IMR-90 (cell line): ENCODE measurements at regions not wholly inside any gene's neighbourhood (a gene's known extent, or its start where the extent isn't known, plus 50 kb on each side); places are given as distances from the start of the nearest gene placed in this dataset.

ENCODE experiments used
- ATAC-seq: fragments of 200-7000 bp; cut with Tn5 transposase; 2 replicates; pipeline ENCODE4 v1.9.1; 2020; ENCODE audit warnings: low read depth, mild to moderate bottlenecking, moderate library complexity
- BruUV-seq: library from RNA; stranded (reverse); fragments of 400-500 nt; replicated peaks from 2 replicates; lab custom pipeline; 2021; lab: Mats Ljungman, UMichigan
- CTCF ChIA-PET: fragments of 300-600 bp; formaldehyde crosslinking; extraction: SDS; loops from one replicate; lab custom pipeline; 2021; ENCODE audit warnings: antibody characterized with exemption; lab: Yijun Ruan, JAX
- POLR2A ChIA-PET: fragments of 300-600 bp; sonication (Branson Sonifier 250); formaldehyde crosslinking; loops from one replicate; lab custom pipeline; 2022; ENCODE audit warnings: antibody characterized with exemption; ENCODE audit not compliant: unreplicated experiment; lab: Charles Lee
- DNase-seq: peaks from one replicate; pipeline ENCODE4 v3.0.0; 2013
- H2AFZ ChIP-seq: replicated peaks from 2 replicates; pipeline ENCODE3; 2013; ENCODE audit warnings: low read length, mild to moderate bottlenecking; ENCODE audit not compliant: poor library complexity
- H2AK5ac ChIP-seq: 2 replicates; pipeline ENCODE4 v1.6.1; 2013; ENCODE audit warnings: low read depth, low read length, inconsistent platforms
- H2AK9ac ChIP-seq: replicated peaks from 2 replicates; pipeline ENCODE3; 2013; ENCODE audit warnings: mild to moderate bottlenecking, low read depth, low read length, moderate library complexity; ENCODE audit not compliant: poor library complexity
- H2BK120ac ChIP-seq: 2 replicates; pipeline ENCODE4 v1.6.1; 2013; ENCODE audit warnings: low read depth, low read length, inconsistent platforms
- H2BK15ac ChIP-seq: 3 replicates; pipeline ENCODE4 v1.6.1; 2013; ENCODE audit warnings: low read depth, low read length, inconsistent platforms
- H2BK20ac ChIP-seq: 2 replicates; pipeline ENCODE4 v1.6.1; 2013; ENCODE audit warnings: low read depth, mild to moderate bottlenecking, inconsistent platforms, low read length, moderate library complexity
- H2BK5ac ChIP-seq: 2 replicates; pipeline ENCODE4 v1.6.1; 2013; ENCODE audit warnings: mild to moderate bottlenecking, low read depth, low read length, inconsistent platforms; ENCODE audit not compliant: poor library complexity, severe bottlenecking
- H3K14ac ChIP-seq: replicated peaks from 2 replicates; pipeline ENCODE4 v1.6.1; 2013; ENCODE audit warnings: low read depth, low read length, inconsistent platforms
- H3K18ac ChIP-seq: 2 replicates; pipeline ENCODE4 v1.6.1; 2013; ENCODE audit warnings: low read depth, low read length, control low read depth
- H3K23ac ChIP-seq: 2 replicates; pipeline ENCODE4 v1.6.1; 2013; ENCODE audit warnings: low read depth, low read length, inconsistent platforms
- H3K27ac ChIP-seq: 2 replicates; pipeline ENCODE4 v1.5.1; 2013; ENCODE audit warnings: mild to moderate bottlenecking, control low read depth, low read length; ENCODE audit not compliant: insufficient read depth
- H3K27me3 ChIP-seq: 2 replicates; pipeline ENCODE4 v1.6.1; 2013; ENCODE audit warnings: low read length; ENCODE audit not compliant: control insufficient read depth, insufficient read depth
- H3K36me3 ChIP-seq: 2 replicates; pipeline ENCODE4 v1.6.1; 2013; ENCODE audit warnings: low read length, mixed read lengths; ENCODE audit not compliant: control insufficient read depth, insufficient read depth
- H3K4ac ChIP-seq: 2 replicates; pipeline ENCODE4 v1.6.1; 2013; ENCODE audit warnings: low read depth, low read length, inconsistent platforms
- H3K4me1 ChIP-seq: 2 replicates; pipeline ENCODE4 v1.6.1; 2013; ENCODE audit warnings: low read length, mixed read lengths; ENCODE audit not compliant: control insufficient read depth, insufficient read depth
- H3K4me2 ChIP-seq: 2 replicates; pipeline ENCODE4 v1.6.1; 2013; ENCODE audit warnings: low read depth, mild to moderate bottlenecking, control low read depth, low read length, moderate library complexity
- H3K4me3 ChIP-seq: 2 replicates; pipeline ENCODE4 v1.5.1; 2013; ENCODE audit warnings: low read depth, mild to moderate bottlenecking, control low read depth, low read length, moderate library complexity; ENCODE audit not compliant: insufficient read depth
- H3K56ac ChIP-seq: 2 replicates; pipeline ENCODE4 v1.6.1; 2013; ENCODE audit warnings: low read length, inconsistent platforms; ENCODE audit not compliant: insufficient read depth; ENCODE audit errors: extremely low read depth
- H3K79me1 ChIP-seq, 2 experiments: 2 replicates each; pipeline ENCODE4 v1.6.1; 2013; ENCODE audit warnings: low read length in 2 of 2, inconsistent platforms in 1 of 2, low read depth in 1 of 2
- H3K9ac ChIP-seq: 2 replicates; pipeline ENCODE4 v1.6.1; 2013; ENCODE audit warnings: low read depth, low read length, control low read depth
- H3K9me1 ChIP-seq: 2 replicates; pipeline ENCODE4 v1.6.1; 2013; ENCODE audit warnings: low read length, inconsistent platforms; ENCODE audit not compliant: insufficient read depth
- H3K9me3 ChIP-seq: 2 replicates; pipeline ENCODE4 v1.6.1; 2013; ENCODE audit warnings: low read length; ENCODE audit not compliant: control insufficient read depth, insufficient read depth
- H4K20me1 ChIP-seq: 2 replicates; pipeline ENCODE4 v1.6.1; 2013; ENCODE audit warnings: low read length, inconsistent platforms; ENCODE audit not compliant: insufficient read depth
- H4K5ac ChIP-seq: 2 replicates; pipeline ENCODE4 v1.6.1; 2013; ENCODE audit warnings: mild to moderate bottlenecking, low read depth, low read length, control low read depth
- H4K8ac ChIP-seq, 2 experiments: 2 replicates each; pipeline ENCODE4 v1.6.1; 2013; ENCODE audit warnings: low read depth in 2 of 2, low read length in 2 of 2, control low read depth in 1 of 2, inconsistent platforms in 1 of 2
- H4K91ac ChIP-seq: 2 replicates; pipeline ENCODE4 v1.6.1; 2013; ENCODE audit warnings: low read depth, low read length, inconsistent platforms; ENCODE audit not compliant: insufficient read depth
- BHLHE40 ChIP-seq: fragments of 150-350 bp; IDR thresholded peaks from 2 replicates; pipeline ENCODE4 v1.6.1; 2016; ENCODE audit warnings: mild to moderate bottlenecking, low read depth, low read length
- CEBPB ChIP-seq: IDR thresholded peaks from 2 replicates; pipeline ENCODE4 v1.6.1; 2012; ENCODE audit warnings: low read depth, low read length, improper control_type of control experiment
- CTCF ChIP-seq: conservative IDR thresholded peaks from 2 replicates; pipeline ENCODE4 v1.5.1; 2012; ENCODE audit warnings: mild to moderate bottlenecking, low read depth, low read length, improper control_type of control experiment
- ELK1 ChIP-seq: fragments of 150-350 bp; IDR thresholded peaks from 2 replicates; pipeline ENCODE4 v1.6.1; 2016; ENCODE audit warnings: low read depth, mild to moderate bottlenecking, low read length, moderate library complexity, borderline replicate concordance
- FOS ChIP-seq: fragments of 150-350 bp; IDR thresholded peaks from 2 replicates; pipeline ENCODE4 v1.6.1; 2016; ENCODE audit warnings: low read depth, low read length
- MAFK ChIP-seq: IDR thresholded peaks from 2 replicates; pipeline ENCODE4 v1.6.1; 2012; ENCODE audit warnings: low read depth, low read length, improper control_type of control experiment
- MXI1 ChIP-seq: IDR thresholded peaks from 2 replicates; pipeline ENCODE4 v1.6.1; 2012; ENCODE audit warnings: low read depth, mild to moderate bottlenecking, low read length, moderate library complexity, borderline replicate concordance
- POLR2A ChIP-seq: IDR thresholded peaks from 2 replicates; pipeline ENCODE4 v1.6.1; 2012; ENCODE audit warnings: mild to moderate bottlenecking, low read depth, low read length
- RAD21 ChIP-seq: IDR thresholded peaks from 2 replicates; pipeline ENCODE4 v1.6.1; 2012; ENCODE audit warnings: low read length, improper control_type of control experiment
- RCOR1 ChIP-seq: IDR thresholded peaks from 2 replicates; pipeline ENCODE4 v1.6.1; 2012; ENCODE audit warnings: mild to moderate bottlenecking, low read length, improper control_type of control experiment; ENCODE audit not compliant: insufficient replicate concordance
- RFX5 ChIP-seq: IDR thresholded peaks from 2 replicates; pipeline ENCODE4 v1.8.0; 2012; ENCODE audit warnings: low read depth, mild to moderate bottlenecking, low read length, moderate library complexity
- USF2 ChIP-seq: fragments of 150-350 bp; IDR thresholded peaks from 2 replicates; pipeline ENCODE4 v1.6.1; 2017; ENCODE audit warnings: mild to moderate bottlenecking, antibody characterized with exemption, low read length, low read depth
- WGBS, 2 experiments: methylation state at CpG; one replicate each; pipeline versions ENCODE4 v1.1.5 to v1.1.7; 2013; ENCODE audit warnings: missing lambda C conversion rate in 2 of 2; ENCODE audit not compliant: insufficient read length in 1 of 2; ENCODE audit errors: extremely low coverage in 2 of 2; 5-methylcytosine and 5-hydroxymethylcytosine counted together
- dilution Hi-C: fragments of 300-500 bp; cut with HindIII; formaldehyde crosslinking; loops from one replicate; pipeline ENCODE4 v1.14.3; 2018; ENCODE audit warnings: low sequenced_read_pairs; ENCODE audit not compliant: unreplicated experiment
- in situ Hi-C: fragments of 300-500 bp; cut with MboI; formaldehyde crosslinking; loops from 3 replicates; pipeline ENCODE4 v1.14.3; 2019; ENCODE audit warnings: low sequenced_read_pairs, inconsistent platforms, mixed read lengths
- intact Hi-C: fragments of 100-400 bp; cut with micrococcal nuclease; formaldehyde crosslinking; loops from 2 replicates; pipeline ENCODE4 v1.10.0; 2022

GRCh38 chr6:105873799-105874198 lies 212.3 kb upstream of the PRDM1 start:
- dilution Hi-C loops = no loop called here

More at GRCh38 chr6:105873799-105874198, 212.3 kb upstream of the PRDM1 start:
- no peaks in the 10 kb centered on the region for H3K79me1 ChIP-seq
- H2BK120ac ChIP-seq = no peak overlapping the region
- no peak overlapping the region for H4K5ac ChIP-seq
- no peak overlapping the region for H3K27ac ChIP-seq
- no peaks in the 10 kb centered on the region for H3K36me3 ChIP-seq
- ChIA-PET POLR2A (no interaction called here), CTCF (interaction anchor here (1.4 kb wide), 1 partner anchor 120 kb away, joined by 3 read pairs; no protein-coding TSS in a partner anchor)
- H4K20me1 ChIP-seq = no peaks in the 10 kb centered on the region
- H2AK9ac ChIP-seq = no peak overlapping the region
- TF ChIP-seq BHLHE40 = no peak
- no peak for TF ChIP-seq MAFK
- no peak for TF ChIP-seq RAD21
- no peak for TF ChIP-seq RCOR1
- TF ChIP-seq CTCF = no peak
- no peak for TF ChIP-seq POLR2A
- TF ChIP-seq RFX5 = no peak
- no peak for TF ChIP-seq MXI1
- no peak for TF ChIP-seq USF2
- TF ChIP-seq FOS = no peak
- TF ChIP-seq ELK1 = no peak
- no peak for TF ChIP-seq CEBPB
- no peak overlapping the region for H2BK15ac ChIP-seq
- H3K56ac ChIP-seq = no peak overlapping the region
- H3K4me2 ChIP-seq = no peak overlapping the region
- no peak overlapping the region for H3K9ac ChIP-seq
- H3K18ac ChIP-seq = peak overlapping the region; percentile 23; the same call in 1 of the 2 replicates
- H3K23ac ChIP-seq = no peak overlapping the region
- no peak overlapping the region for H2BK5ac ChIP-seq
- H4K91ac ChIP-seq = no peak overlapping the region
- H3K9me3 ChIP-seq = no peaks in the 10 kb centered on the region
- no TSS peak for BruUV-seq
- no peaks in the 10 kb centered on the region for H3K9me1 ChIP-seq
- no peaks in the 10 kb centered on the region for H3K4me1 ChIP-seq
- H3K14ac ChIP-seq = no peak overlapping the region
- ATAC-seq (no peak), DNase-seq (no peak)
- H3K4me3 ChIP-seq = no peak overlapping the region
- H3K27me3 ChIP-seq = no peaks in the 10 kb centered on the region
- in situ Hi-C loops (no loop called here), intact Hi-C loops (no loop called here)
- WGBS, 2 experiments = no CpG with 5 or more reads among the region's 3 CpGs
- H2AK5ac ChIP-seq = no peak overlapping the region
- H3K4ac ChIP-seq = no peak overlapping the region
- H2AFZ ChIP-seq = no peak overlapping the region
- H4K8ac ChIP-seq = no peak overlapping the region
- H2BK20ac ChIP-seq = no peak overlapping the region
